AG04449 (cell line): ENCODE measurements at regions not wholly inside any gene's neighbourhood (a gene's known extent, or its start where the extent isn't known, plus 50 kb on each side); places are given as distances from the start of the nearest gene placed in this dataset.

Source experiments
- CTCF ChIA-PET: fragments of 350-600 bp; formaldehyde crosslinking; extraction: SDS; loops from one replicate; lab custom pipeline; 2021; ENCODE audit warnings: antibody characterized with exemption; lab: Yijun Ruan, JAX
- POLR2A ChIA-PET: fragments of 400-600, 350-600 bp; formaldehyde crosslinking; extraction: SDS; loops from one replicate; lab custom pipeline; 2020; ENCODE audit warnings: antibody characterized with exemption, inconsistent platforms; lab: Yijun Ruan, JAX
- DNase-seq: peaks from one replicate; pipeline ENCODE4 v3.0.0-alpha.2; 2010; ENCODE audit warnings: low read depth, low spot score
- H3K4me3 ChIP-seq: 2 replicates; pipeline ENCODE4 v1.5.1; 2011; ENCODE audit warnings: low read depth, mild to moderate bottlenecking, control low read depth, low read length
- TF ChIP-seq, protein P1 (sequence below): IDR thresholded peaks from one replicate; pipeline ENCODE4 v1.5.1; 2011; ENCODE audit warnings: mild to moderate bottlenecking, moderate library complexity, low read length, control low read depth, inconsistent platforms; ENCODE audit not compliant: insufficient read depth; ENCODE audit errors: missing control alignments

DNA sequence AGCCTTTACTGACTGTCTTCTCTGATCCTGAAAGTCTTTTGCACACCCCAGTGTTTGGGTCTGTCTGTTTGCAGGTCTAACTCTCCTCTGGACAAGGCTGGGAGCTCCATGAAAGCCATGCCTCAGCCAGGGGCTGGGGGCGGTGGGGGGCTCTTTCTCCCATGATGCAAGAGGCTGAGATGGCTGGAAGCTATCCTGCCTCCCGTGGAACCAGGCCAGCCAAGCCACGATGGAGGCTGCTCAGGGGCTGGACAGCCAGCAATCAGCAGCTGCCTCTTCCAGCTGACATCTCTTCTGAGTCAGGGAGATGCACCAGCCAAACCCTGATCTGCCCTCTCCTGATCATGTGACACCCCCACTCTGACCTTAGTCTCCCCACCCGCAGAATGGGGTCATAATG is 154.0 kb downstream of the BARX1 start:
- TF ChIP-seq, protein P1, sequence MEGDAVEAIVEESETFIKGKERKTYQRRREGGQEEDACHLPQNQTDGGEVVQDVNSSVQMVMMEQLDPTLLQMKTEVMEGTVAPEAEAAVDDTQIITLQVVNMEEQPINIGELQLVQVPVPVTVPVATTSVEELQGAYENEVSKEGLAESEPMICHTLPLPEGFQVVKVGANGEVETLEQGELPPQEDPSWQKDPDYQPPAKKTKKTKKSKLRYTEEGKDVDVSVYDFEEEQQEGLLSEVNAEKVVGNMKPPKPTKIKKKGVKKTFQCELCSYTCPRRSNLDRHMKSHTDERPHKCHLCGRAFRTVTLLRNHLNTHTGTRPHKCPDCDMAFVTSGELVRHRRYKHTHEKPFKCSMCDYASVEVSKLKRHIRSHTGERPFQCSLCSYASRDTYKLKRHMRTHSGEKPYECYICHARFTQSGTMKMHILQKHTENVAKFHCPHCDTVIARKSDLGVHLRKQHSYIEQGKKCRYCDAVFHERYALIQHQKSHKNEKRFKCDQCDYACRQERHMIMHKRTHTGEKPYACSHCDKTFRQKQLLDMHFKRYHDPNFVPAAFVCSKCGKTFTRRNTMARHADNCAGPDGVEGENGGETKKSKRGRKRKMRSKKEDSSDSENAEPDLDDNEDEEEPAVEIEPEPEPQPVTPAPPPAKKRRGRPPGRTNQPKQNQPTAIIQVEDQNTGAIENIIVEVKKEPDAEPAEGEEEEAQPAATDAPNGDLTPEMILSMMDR, result no peak
- POLR2A ChIA-PET, result no interaction called here
- CTCF ChIA-PET, result no interaction called here
- DNase-seq, result no peak
- H3K4me3 ChIP-seq, result no peak overlapping the region

DNA sequence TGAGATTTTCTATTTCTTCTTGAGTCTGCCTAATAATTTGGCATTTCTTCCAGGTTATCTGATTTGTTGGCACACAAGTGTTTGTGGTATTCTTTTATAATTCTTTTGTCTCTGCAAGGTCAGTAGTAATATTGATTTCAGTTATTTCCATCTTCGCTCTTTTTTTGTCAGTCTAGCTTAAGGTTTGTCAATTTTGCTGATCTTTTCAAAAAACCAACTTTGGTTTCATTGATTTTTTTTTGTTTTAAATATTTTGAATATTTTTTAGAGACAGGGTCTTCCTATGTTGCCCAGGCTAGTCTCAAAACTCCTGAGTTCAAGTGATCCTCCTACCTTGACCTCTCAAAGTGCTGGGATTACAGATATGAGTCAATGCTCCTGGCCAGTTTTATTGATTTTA is 162.8 kb downstream of the BARX1 start:
- TF ChIP-seq, protein P1, result no peak
- H3K4me3 ChIP-seq, result no peak overlapping the region
- no peak for DNase-seq
- ChIA-PET POLR2A (no interaction called here), CTCF (no interaction called here)

DNA sequence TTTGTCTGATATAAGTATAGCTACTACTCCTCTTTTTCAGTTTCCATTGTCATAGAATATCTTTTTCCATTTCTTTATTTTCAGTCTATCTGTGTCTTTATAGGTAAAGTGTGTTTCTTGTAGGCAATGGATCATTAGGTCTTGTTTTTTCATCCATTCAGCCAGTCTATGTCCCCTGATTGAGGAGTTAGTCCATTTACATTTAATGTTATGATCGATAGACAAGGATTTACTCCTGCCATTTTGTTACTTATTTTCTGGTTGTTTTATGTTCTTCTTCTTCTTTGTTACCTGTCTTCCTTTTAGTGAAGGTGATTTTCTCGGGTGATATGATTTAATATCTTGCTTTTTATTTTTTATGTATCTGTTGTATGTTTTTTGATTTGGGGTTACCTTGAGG is 169.0 kb downstream of the BARX1 start:
- no peak overlapping the region for H3K4me3 ChIP-seq
- CTCF ChIA-PET, result no interaction called here
- no peak for DNase-seq
- POLR2A ChIA-PET, result no interaction called here
- TF ChIP-seq, protein P1, result no peak

DNA sequence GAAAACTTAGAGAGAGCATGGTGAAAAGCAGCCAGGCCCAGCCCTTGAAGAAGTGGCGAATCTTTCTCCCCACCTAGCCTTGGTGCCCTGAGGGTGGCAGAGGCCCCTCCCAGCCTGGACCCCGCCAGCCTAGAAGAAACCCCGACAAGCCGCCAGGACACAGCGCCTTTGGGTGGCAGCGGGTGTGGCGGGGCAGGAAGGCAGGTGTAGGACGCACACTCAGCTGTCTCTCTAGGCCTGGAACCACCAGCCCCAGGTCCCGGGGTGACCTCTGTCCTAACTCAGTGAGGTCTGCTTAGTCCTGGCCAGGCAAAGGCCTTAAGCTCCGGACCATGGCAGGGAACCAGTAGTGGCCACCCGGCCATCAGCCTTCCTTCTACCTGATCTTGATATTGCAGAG is 178.3 kb downstream of the BARX1 start:
- no peak overlapping the region for H3K4me3 ChIP-seq
- DNase-seq, result no peak
- POLR2A ChIA-PET, result no interaction called here
- CTCF ChIA-PET, result no interaction called here
- TF ChIP-seq, protein P1, result no peak

DNA sequence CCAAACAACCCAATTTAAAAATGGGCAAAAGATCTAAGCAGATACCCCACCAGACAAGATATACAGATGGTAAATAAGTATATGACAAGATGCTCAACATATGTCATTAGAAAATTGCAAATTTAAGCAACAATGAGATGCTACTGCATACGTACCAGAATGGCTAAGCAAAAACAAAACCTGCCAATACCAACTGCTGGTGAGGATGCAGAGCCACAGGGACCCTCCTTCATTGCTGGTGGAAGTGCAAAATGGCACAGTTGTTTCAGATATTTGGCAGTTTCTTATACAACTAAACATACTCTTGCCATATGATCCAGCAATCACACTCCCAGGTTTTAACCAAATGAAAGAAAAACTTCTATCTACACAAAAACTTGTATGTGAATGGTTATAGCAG is 178.9 kb downstream of the BARX1 start:
- TF ChIP-seq, protein P1, result no peak
- ChIA-PET CTCF (no interaction called here), POLR2A (no interaction called here)
- DNase-seq, result no peak
- no peak overlapping the region for H3K4me3 ChIP-seq

DNA sequence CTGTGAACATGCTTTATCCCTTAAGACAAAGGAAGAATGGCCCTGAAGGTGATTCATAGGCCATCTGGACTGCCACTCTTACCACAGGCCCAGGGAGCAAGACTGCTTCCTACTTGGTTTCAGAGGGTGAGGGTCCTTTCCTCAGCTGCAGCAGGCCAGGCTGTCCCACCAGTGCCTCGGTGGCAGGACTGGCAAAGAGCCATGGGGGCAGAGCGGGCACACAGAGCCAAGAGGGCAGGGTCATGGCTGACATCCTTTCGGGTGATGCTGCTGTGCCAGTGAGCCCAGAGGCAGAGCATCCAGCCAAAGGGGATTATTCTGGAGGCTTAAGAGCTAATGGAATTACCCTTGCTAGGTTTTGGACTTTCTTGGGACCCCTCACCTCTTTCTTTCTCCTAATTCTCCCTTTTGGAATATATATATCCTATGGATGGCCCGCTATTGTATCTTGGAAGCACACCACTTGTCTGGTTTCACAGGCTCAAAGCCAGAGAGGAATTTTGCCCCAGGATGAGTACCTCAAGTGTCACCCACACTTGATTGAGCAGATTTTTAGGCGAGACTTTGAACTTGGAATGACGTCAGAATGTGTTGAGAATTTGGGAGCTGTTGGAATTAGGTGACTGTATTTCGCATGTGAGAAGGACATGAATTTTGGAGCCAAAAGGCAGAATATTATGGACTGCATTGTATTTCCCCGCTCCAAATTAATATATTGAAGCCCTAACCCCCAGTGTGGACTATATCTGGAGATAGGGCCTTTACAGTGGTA is 180.6 kb downstream of the BARX1 start:
- CTCF ChIA-PET, result interaction anchor here (0.7 kb wide), 1 partner anchor 11 kb away, joined by 3 read pairs; no protein-coding TSS in a partner anchor
- DNase-seq, result no peak
- H3K4me3 ChIP-seq, result no peak overlapping the region
- POLR2A ChIA-PET, result no interaction called here
- TF ChIP-seq, protein P1, result no peak
